NOMO-1 treated with DMSO at 0.1 percent for 48 hours (cell line): ENCODE measurements at regions not wholly inside any gene's neighbourhood (a gene's known extent, or its start where the extent isn't known, plus 50 kb on each side); places are given as distances from the start of the nearest gene placed in this dataset.

ENCODE experiments used
- DNase-seq: peaks from one replicate; lab custom pipeline; 2025; ENCODE audit not compliant: unreplicated experiment; lab: John Stamatoyannopoulos, UW

DNA sequence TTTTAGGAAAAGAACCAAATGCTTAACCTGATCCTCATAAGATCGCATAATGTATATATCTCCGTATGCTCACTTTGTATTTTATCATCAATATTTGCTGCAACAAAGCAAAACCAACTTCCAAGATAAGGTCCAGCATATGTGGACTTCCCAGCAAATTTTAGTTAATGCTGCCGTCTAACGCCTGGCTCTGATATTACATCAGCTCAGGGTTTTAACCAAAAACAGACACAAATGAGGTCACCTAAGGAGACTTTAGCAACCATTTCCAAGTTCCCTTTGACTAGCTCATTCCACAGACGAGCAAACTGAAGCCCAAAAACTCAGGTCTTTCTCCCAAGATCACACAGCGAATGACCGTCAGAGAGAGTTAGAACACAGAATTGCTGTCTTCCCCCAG is 59.4 kb upstream of the UCN3 start:
- DNase-seq: no peak

DNA sequence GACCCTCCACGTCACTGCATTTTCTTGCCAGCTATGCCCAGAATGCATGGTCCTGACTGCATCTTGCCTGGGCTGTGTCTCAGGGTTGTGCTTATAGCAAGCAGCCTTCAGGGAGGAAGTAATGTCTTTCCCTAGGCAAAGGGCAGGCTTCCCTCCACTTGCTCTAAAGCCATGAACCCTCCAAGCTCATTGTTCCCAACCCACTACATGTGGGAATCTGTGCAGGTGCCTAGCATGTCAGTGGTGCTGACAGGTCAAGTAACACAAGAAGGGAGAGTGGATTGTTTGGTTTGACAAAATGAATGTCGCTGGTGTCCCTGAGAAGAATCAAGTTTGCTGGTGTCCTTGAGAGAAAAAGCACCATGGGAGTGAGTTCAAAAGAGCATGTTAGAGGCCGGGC is 53.9 kb upstream of the UCN3 start:
- DNase-seq: no peak

DNA sequence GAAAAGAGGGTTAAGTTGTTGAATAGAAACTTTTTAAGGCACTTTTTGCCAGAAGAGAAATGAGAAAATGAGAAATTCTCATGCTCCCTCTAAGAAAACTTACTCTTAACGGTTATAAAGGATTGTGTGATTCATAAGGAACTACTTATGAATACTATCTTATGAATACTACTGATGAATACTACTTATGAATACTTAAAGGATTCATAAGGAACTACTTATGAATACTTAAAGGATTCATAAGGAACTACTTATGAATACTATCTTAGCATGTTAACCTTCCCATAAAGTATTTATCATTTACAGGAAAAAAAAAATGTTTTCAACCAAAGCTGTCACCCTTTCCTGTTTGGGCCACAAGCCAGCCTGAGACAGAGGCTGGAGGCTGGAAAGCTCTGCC is 53.1 kb upstream of the UCN3 start:
- DNase-seq: no peak

GRCh38 chr10:5314840-5315239 is 49.9 kb upstream of the UCN3 start:
- DNase-seq: no peak
